HG03025 (cell line): ENCODE measurements at regions not wholly inside any gene's neighbourhood (a gene's known extent, or its start where the extent isn't known, plus 50 kb on each side); places are given as distances from the start of the nearest gene placed in this dataset.

Experiments
- ATAC-seq: cut with Tn5 transposase; IDR thresholded peaks from one replicate; pipeline ENCODE4 v1.9.1; 2021; ENCODE audit warnings: mild to moderate bottlenecking, moderate library complexity; ENCODE audit not compliant: unreplicated experiment, low FRiP score

DNA sequence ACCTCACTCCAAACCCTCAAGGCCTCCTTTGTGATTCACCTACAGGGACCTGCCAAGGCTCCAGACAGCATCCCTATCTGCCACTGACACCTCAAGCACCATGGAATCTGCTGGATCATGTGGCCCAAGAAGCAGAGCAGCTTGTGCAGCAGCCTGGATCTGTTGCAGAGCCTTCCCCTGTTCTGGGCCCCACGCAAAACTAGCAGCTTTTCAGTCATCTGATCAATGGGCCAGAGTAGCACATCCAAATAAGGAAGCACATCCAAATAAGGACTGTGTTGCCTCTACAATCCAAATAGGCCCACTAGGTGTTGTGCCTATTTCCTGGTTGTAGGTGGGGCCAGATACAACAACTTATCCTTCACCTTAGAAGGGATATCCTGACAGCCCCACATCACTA is 97.1 kb upstream of the GNAO1 start:
- ATAC-seq: no peak

- ATAC-seq: no peak
These were observed 98.2 kb upstream of the GNAO1 start for GRCh38 chr16:56093055-56093454.

- ATAC-seq: no peak
These were observed 101.2 kb upstream of the GNAO1 start for GRCh38 chr16:56090076-56090475.

DNA sequence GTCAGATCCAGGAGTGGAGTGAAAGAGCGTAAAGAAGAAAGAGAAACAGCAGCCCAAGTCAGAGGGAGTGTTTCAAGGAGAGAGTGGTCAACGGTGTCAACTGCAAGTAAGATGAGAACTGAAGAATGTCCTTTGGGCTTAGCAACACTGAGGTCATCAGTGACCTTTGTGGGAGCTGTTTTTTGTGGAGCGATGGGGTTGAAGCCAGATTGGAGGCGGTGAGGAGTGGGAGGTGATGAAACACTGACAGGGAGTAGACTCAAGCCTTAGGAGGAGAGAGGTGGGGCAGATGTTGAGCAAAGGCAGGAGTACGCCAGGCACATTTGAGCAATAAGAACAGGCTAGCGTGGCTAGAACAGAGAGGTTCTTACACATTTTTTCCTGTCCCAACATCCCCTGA is 103.7 kb upstream of the GNAO1 start:
- no peak for ATAC-seq

DNA sequence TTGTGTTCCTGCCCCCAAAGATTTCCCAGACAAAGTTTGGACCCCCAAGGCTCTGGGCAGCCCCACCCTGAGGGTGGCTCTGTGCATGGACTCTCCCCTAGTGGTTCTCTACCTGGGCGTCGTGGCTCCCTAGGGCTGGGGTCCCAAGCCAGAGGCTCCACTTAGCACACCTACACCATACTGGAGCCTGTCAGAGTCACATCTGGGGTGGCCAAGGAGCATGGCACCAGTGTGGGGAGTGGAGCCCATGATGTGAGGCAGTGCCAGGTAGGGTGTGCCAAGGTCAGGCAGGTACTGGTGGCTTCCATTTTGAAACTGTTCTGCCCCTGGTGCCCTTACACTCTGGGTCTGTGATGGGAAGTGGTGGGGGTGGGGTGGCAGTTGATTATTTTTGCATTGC is 109.9 kb upstream of the GNAO1 start:
- ATAC-seq: no peak

DNA sequence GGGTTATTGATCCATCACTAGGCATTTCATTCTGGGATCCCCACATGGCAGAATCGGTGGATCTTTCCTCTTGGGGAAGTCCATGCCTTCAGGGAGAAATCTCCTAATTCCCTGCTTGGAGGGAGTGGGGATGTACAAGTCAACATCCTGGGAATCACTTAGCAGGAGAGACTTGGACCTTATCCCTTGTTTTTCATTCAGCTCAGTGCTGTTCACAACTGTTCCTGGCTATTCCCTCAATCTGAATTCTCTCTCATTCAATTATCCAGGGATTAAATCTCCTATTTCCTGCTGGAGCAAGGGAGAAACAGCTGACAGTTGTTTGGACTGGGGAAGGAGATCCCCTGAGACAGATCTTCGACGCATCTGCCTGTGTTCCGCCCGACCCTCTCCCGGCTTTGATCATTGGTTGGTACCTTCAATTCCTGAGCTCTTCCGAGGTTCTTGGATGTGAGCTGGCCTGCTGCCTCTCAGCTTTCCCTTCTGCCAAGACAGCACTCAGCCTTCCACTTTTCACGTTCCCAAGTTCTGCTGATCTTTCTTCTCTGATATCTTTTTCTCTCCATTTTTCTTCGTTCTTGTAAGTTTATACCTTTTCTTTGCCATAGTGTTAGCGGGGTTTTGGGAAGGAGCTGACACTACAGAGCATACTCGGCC is 115.4 kb upstream of the GNAO1 start:
- no peak for ATAC-seq

DNA sequence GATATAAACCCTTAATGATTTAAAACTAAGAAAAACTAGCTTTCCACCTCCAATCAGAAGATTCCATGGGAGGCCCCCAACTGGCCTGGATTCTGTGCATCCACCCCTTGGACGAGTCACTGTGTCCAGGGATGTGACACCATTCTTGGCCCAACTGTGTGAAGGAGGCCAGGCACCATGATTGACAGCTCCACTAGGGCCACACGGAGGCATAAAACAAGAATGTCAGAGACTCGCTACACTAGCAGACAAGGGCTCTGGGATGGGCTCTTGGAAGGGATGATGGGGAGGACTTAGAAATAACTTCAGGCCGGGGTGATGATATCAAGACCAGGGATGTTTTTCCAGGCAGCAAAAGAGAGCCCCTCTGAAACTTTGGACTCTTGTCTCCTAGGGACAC is 117.8 kb upstream of the GNAO1 start:
- ATAC-seq: no peak

GRCh38 chr16:56072096-56072495 is 119.2 kb upstream of the GNAO1 start:
- no peak for ATAC-seq

- no peak for ATAC-seq
These were observed 122.5 kb upstream of the GNAO1 start for GRCh38 chr16:56068816-56069215.

- ATAC-seq: no peak
These were observed 123.0 kb upstream of the GNAO1 start for GRCh38 chr16:56068314-56068713.

- ATAC-seq: no peak
These were observed 123.9 kb upstream of the GNAO1 start for GRCh38 chr16:56067406-56067805.

DNA sequence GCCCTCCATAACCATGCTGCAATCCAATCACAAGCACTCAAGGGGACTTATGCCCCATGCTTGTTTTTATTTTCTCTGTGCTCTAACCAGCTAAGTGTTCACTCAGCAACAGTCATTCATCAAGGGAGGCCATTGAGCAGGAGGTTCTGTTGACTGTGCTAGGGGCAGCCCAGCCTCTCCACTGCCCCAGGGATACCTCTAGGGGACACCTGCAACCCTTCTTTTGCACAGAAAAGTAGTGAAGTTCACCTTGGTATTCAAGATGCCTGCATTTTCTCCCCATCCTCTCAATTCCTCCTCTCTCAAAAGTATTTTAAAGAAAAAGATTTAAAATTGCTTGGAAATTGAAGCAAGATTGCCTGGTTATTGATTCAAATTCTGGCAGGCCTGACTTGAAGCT is 124.7 kb upstream of the GNAO1 start:
- ATAC-seq: no peak

DNA sequence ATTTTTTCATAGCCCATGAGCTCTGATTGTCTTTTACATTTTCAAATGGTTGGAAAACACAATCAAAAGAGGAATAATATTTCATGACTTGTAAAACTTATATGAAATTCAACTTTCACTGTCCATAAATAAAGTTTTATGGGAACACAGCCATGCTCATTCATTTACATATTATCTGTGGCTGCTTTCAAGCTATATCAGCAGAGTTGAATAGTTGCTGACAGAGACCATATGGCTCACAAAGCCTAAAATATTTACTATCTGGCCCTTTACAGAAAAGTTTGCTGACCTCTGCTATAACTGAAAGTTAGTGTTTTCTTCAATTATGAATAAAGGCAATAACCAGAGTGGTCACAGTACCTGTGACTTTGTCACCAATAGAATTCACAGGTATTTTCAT is 128.2 kb upstream of the GNAO1 start:
- ATAC-seq: no peak

GRCh38 chr16:56057151-56057550 is 134.1 kb upstream of the GNAO1 start:
- no peak for ATAC-seq

DNA sequence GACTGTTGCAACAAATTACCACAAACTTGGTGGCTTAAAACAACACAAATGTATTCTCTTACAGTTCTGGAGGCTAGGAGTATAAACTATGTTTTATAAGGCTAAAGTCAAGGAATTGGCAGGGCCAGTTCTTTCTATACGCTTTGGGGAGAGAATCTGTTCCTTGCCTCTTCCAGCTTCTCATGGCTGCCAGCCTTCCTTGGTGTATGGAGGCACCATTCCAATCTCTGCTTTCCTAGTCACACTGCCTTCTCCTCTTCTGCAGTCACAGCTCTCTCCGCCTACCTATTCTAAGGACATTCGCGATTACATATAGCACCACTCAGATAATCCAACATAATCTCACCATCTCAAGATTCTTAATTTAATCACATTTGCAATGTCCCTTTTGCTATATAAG is 140.4 kb upstream of the GNAO1 start:
- no peak for ATAC-seq

DNA sequence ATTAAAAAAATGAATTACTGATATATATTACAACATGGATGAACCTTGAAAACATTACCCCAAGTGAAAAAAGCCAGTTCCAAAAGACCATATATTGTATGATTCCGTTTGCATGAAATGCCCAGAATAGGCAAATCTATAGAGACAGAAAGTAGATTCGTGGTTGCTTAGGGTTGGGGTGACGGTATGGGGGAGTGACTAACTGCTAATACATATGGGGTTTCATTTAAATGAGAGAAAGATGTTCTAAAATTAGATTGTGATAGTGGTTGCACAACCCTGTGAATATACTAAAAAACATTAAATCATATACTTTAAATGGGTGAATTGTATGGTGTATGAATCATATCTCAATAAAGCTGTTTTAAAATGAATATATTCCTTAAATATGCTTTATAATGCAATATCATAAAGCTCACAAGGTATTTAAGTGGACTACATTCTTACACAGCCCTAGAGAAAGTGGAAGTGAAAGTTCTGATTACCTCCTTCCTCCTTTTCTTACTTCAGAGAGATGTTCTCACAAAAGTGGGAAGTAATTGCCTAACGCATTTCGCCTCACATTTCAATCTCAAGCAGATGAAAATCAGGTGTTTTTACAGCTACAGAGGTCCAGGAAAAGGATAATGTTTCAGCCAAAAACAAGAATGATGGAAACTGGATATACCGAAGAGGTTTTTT is 142.7 kb upstream of the GNAO1 start:
- peak; percentile 90 for ATAC-seq

- ATAC-seq: no peak
These were observed 143.7 kb upstream of the GNAO1 start for GRCh38 chr16:56047307-56048234.

GRCh38 chr16:56042416-56042815 is 148.9 kb upstream of the GNAO1 start:
- ATAC-seq: no peak

GRCh38 chr16:56041556-56042140 is 149.6 kb upstream of the GNAO1 start:
- no peak for ATAC-seq

DNA sequence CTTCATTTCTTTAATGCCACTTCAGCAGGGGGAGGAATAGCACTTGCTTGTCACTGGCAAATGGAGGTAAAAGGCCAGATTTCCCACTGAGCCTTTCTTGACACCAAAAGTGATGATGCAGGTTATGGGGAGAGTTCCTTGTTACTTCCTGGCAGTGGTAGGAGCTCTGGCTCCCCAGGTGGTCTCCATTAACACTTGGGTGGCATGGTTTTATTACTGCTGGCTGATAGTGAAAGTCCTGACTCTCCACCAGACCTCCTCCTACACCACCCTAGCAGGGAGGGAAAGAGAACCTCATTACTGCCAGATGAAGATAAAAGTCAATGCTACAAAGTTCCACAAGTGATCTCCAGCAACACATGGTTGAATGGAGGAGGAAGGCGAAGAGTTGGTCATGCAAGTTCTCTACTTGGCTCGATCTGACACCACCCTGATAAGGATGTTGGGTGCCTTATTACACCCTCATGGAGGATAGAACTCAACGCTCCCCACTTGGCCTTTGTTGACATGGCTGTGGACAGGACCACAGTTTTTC is 152.7 kb upstream of the GNAO1 start:
- ATAC-seq: no peak

DNA sequence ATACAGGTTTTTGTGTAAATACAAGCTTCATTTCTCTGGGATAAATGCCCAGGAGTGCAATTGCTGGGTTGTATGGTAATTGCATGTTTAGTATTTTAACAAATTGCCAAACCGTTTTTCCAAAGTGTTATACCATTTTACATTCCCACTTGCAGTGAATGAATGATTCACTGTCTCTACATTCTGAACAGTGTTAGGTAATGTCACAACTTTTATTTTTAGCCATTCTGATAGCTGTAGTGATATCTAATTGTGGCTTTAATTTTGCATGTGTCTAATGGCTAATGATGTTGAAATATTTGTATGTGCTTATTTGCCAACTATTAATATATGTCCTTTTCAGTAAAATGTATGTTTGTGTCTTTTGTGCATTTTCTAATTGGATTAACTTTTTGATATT is 156.9 kb upstream of the CES5A start:
- no peak for ATAC-seq
